HG03342 (cell line): ENCODE measurements at regions not wholly inside any gene's neighbourhood (a gene's known extent, or its start where the extent isn't known, plus 50 kb on each side); places are given as distances from the start of the nearest gene placed in this dataset.
"Not testable (repeated sequence)": the region's sequence is repeated elsewhere in the genome, so short reads cannot be mapped to it uniquely, and the experiment has no call there.

ENCODE experiments used
- ATAC-seq: cut with Tn5 transposase; IDR thresholded peaks from one replicate; pipeline ENCODE4 v1.9.1; 2021; ENCODE audit warnings: mild to moderate bottlenecking, moderate library complexity; ENCODE audit not compliant: unreplicated experiment

GRCh38 chr5:67827541-67827940 is 388.0 kb upstream of the PIK3R1 start:
- ATAC-seq: no peak

GRCh38 chr5:67824852-67825251 is 390.7 kb upstream of the PIK3R1 start:
- no peak for ATAC-seq

- no peak for ATAC-seq
Observed at GRCh38 chr5:67817652-67818051, 397.9 kb upstream of the PIK3R1 start.

GRCh38 chr5:67816456-67816855 is 399.1 kb upstream of the PIK3R1 start:
- no peak for ATAC-seq

GRCh38 chr5:67815455-67816391 is 399.8 kb upstream of the PIK3R1 start:
- no peak for ATAC-seq

- no peak for ATAC-seq
Observed at GRCh38 chr5:67814569-67815311, 400.8 kb upstream of the PIK3R1 start.

- ATAC-seq: no peak
Observed at GRCh38 chr5:67813877-67814539, 401.5 kb upstream of the PIK3R1 start.

GRCh38 chr5:67809589-67809988 is 406.0 kb upstream of the PIK3R1 start:
- no peak for ATAC-seq

GRCh38 chr5:67808340-67808739 is 407.2 kb upstream of the PIK3R1 start:
- no peak for ATAC-seq

GRCh38 chr5:67807439-67807888 is 408.1 kb upstream of the PIK3R1 start:
- no peak for ATAC-seq

- no peak for ATAC-seq
Observed at GRCh38 chr5:67806654-67807438, 408.7 kb upstream of the PIK3R1 start.

GRCh38 chr5:67805666-67806348 is 409.7 kb upstream of the PIK3R1 start:
- ATAC-seq: no peak

- peak; percentile 50 for ATAC-seq
Observed at GRCh38 chr5:67802766-67803165, 412.8 kb upstream of the PIK3R1 start.

- no peak for ATAC-seq
Observed at GRCh38 chr5:67799732-67800234, 415.8 kb upstream of the PIK3R1 start.

GRCh38 chr5:67798470-67798869 is 417.1 kb upstream of the PIK3R1 start:
- not testable (repeated sequence) for ATAC-seq

- ATAC-seq: no peak
Observed at GRCh38 chr5:67795781-67796477, 419.6 kb upstream of the PIK3R1 start.

- ATAC-seq: no peak
Observed at GRCh38 chr5:67793966-67794365, 421.6 kb upstream of the PIK3R1 start.

GRCh38 chr5:67793418-67793817 is 422.1 kb upstream of the PIK3R1 start:
- ATAC-seq: no peak

GRCh38 chr5:67792891-67793290 is 422.7 kb upstream of the PIK3R1 start:
- ATAC-seq: no peak
